Heart left ventricle (tissue), 13 donors: ENCODE measurements at regions not wholly inside any gene's neighbourhood (a gene's known extent, or its start where the extent isn't known, plus 50 kb on each side); places are given as distances from the start of the nearest gene placed in this dataset.

Experiments used
- POLR2A ChIP-seq, 2 donors: fragments of 450-650 bp; IDR thresholded peaks; one replicate each; pipeline ENCODE4 v1.6.1; 2017; ENCODE audit warnings: antibody characterized with exemption in 2 of 2, mild to moderate bottlenecking in 2 of 2, moderate library complexity in 2 of 2
- TF ChIP-seq, protein P1 (sequence below), 12 donors: fragments of 200-600 bp; sonication (generic) in 4 of 12; IDR thresholded peaks; one replicate each; pipeline versions ENCODE4 v1.5.0 to v1.8.0; 2018 to 2022; ENCODE audit warnings: antibody characterized with exemption in 12 of 12, mild to moderate bottlenecking in 5 of 12
- donor health status: ischemic (EF 13 %, LVEDD 7.1; RV severe dilation, severe dysfunction).
- donor health status: DM: no; HTN: yes; CAD: no.
- donor health status: DM: no; HTN: no; CAD: no.
- donor health status: ischemic (EF 25% LVEDD 6.9; RV normal size, moderate dysfunction).
- donor health status: ischemic (EF 25% LVEDD 5.7; RV mildly dilated, moderate dysfunction).
- donor health status: ischemic (EF 35%, LVEDD 5.7; RV mildly dilated, moderate dysfunction).
- donor health status: nonischemic (EF 11% LVEDD 7.7; RV severe dilation, severe dysfunction).
- donor health status: DM: yes; HTN: yes; CAD: no.
- donor health status: PGD.
- donor health status: ischemic (EF 29% LVEDD 5.4; RV normal size, mild dysfunction).
- donor health status: nonischemic (EF 23%, LVEDD 6.1; RV moderate dilation, normal function).

DNA sequence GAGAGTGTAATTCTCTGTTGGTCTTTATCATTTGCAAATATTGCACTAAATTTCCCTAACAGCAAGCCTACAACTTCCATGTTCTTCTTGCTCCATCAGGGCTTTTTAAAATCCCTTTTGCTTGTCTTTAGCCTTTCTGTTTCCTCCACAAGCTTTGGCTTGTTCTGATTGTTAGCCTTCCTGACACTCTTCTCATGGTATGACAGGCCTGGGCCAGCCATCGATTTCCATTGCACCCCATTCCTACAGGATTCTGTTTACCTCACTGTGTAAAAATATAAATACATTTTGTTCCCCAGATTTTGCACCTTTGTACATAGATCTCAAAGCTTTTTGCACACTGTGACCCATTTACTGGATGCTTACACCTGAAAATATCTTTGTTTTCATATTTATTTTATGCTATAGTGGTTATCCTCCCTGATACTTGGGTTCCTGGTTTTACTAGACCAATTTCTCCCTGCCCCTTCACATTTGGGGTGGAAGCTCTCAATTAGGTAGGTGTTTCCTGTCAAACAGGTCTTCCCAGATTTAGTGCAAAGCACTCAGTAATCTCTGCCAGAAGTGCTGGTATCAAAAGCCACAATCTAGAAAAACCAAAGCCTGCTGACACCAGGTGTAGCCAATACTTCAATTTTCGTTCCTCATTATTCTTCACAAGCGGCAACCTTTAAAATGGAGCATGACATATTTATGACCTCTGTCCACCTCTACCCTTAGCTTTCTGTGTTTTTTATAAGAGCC, 57.9 kb upstream of the PPP2R3A start:
- TF ChIP-seq, protein P1, sequence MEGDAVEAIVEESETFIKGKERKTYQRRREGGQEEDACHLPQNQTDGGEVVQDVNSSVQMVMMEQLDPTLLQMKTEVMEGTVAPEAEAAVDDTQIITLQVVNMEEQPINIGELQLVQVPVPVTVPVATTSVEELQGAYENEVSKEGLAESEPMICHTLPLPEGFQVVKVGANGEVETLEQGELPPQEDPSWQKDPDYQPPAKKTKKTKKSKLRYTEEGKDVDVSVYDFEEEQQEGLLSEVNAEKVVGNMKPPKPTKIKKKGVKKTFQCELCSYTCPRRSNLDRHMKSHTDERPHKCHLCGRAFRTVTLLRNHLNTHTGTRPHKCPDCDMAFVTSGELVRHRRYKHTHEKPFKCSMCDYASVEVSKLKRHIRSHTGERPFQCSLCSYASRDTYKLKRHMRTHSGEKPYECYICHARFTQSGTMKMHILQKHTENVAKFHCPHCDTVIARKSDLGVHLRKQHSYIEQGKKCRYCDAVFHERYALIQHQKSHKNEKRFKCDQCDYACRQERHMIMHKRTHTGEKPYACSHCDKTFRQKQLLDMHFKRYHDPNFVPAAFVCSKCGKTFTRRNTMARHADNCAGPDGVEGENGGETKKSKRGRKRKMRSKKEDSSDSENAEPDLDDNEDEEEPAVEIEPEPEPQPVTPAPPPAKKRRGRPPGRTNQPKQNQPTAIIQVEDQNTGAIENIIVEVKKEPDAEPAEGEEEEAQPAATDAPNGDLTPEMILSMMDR (IDR thresholded peaks at IDR 0.05) = no peak
- no peak for TF ChIP-seq POLR2A (IDR thresholded peaks at IDR 0.05)
